NB4 (cell line): ENCODE measurements at regions not wholly inside any gene's neighbourhood (a gene's known extent, or its start where the extent isn't known, plus 50 kb on each side); places are given as distances from the start of the nearest gene placed in this dataset.

Source experiments
- DNase-seq: peaks from one replicate; pipeline ENCODE4 v3.0.0; 2010; ENCODE audit warnings: low read depth
- H3K4me3 ChIP-seq: one replicate; pipeline ENCODE4 v1.5.1; 2011; ENCODE audit warnings: mild to moderate bottlenecking, low read depth, low read length, moderate library complexity
- MYC ChIP-seq: IDR thresholded peaks from 2 replicates; pipeline ENCODE4 v1.6.1; 2011; ENCODE audit warnings: low read depth, low read length
- POLR2A ChIP-seq: IDR thresholded peaks from 2 replicates; pipeline ENCODE4 v1.6.1; 2011; ENCODE audit warnings: mild to moderate bottlenecking; ENCODE audit not compliant: insufficient read length; ENCODE audit errors: extremely low read depth
- TF ChIP-seq, protein P1 (sequence below): IDR thresholded peaks from one replicate; pipeline ENCODE4 v1.5.1; 2012; ENCODE audit warnings: low read depth, low read length
- TF ChIP-seq, protein P2 (sequence below): IDR thresholded peaks from 2 replicates; pipeline ENCODE4 v1.6.1; 2011; ENCODE audit warnings: low read depth, low read length

DNA sequence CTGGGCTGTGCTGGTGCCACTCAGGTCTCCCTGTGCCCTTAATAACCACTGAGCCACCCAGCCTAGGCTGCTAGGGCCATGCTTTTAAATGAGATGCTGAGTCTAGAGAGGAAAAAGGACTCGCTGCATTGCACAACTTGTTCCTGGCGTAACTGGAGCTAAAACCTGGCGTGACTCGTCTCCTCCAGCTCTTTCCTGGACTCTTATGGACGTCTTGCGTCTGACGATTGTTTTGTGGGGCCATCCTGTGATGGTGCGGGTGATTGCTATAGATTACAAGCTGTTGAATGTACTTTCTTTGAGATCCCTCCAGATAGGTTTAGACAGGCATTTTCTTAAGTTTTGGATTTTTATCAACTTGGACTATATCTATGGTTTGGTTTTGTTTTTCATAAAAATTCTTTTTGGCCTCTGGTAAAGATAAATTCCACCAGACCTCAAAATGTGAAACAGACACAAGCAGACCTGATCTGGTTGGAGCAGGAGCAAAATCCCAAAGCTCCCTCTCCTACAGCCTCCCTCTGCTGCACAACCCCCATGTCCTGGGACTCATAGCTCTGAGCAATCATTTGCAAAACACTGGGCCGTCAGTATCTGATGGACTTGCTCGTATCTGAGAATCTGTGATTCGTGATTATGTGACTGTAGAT lies 230.3 kb downstream of the ARHGAP12 start:
- TF ChIP-seq, protein P1, sequence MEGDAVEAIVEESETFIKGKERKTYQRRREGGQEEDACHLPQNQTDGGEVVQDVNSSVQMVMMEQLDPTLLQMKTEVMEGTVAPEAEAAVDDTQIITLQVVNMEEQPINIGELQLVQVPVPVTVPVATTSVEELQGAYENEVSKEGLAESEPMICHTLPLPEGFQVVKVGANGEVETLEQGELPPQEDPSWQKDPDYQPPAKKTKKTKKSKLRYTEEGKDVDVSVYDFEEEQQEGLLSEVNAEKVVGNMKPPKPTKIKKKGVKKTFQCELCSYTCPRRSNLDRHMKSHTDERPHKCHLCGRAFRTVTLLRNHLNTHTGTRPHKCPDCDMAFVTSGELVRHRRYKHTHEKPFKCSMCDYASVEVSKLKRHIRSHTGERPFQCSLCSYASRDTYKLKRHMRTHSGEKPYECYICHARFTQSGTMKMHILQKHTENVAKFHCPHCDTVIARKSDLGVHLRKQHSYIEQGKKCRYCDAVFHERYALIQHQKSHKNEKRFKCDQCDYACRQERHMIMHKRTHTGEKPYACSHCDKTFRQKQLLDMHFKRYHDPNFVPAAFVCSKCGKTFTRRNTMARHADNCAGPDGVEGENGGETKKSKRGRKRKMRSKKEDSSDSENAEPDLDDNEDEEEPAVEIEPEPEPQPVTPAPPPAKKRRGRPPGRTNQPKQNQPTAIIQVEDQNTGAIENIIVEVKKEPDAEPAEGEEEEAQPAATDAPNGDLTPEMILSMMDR: no peak
- TF ChIP-seq MYC (no peak), POLR2A (no peak)
- TF ChIP-seq, protein P2, sequence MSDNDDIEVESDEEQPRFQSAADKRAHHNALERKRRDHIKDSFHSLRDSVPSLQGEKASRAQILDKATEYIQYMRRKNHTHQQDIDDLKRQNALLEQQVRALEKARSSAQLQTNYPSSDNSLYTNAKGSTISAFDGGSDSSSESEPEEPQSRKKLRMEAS: no peak
- no peak overlapping the region for H3K4me3 ChIP-seq
- DNase-seq: peak; percentile 24

DNA sequence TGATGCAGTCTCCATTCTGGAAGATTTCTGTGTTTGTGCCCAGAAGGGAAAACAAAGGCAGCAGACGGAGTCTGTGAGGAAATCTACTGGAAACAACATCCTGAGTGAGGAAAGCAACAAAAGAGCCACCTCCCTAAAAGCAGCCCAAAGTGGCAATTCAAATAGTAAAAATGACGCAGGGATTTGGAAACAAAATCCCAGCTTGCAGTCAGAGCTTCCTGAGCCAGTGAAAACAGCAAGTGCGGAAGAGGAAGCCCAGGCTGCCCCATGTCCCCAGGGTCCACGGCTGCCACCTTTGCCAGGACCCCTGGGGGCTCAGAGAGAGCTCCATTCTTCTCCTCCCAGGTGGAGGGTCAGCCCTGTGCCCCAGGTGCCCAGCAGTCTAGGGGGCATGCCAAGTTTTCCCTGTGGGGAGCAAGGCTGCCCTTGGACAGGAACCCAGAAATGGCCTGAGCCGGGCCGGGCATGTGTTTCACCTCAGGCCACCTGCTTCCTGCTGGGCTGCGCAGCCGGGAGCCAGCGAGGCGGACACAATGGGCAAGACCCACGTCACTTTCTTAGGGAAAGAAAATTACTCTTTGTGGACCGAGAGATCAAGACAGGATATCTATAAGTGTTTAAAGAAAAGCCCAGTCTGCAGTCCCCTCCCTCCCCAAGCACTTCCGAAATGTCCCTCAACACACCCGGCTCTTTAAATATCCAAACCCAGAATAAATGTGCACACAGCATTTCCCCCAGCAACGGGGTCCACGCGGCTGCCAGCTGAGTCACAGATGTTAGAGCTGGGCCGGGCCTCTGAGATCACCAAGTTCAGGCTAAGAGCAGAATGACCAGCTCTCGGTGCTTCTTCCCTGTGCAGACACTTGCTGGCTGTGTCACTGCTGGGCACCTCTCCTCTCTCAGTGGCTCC lies 231.1 kb downstream of the ARHGAP12 start:
- TF ChIP-seq MYC (no peak), POLR2A (no peak)
- TF ChIP-seq, protein P2: no peak
- TF ChIP-seq, protein P1: no peak
- H3K4me3 ChIP-seq: no peak overlapping the region
- no peak for DNase-seq

DNA sequence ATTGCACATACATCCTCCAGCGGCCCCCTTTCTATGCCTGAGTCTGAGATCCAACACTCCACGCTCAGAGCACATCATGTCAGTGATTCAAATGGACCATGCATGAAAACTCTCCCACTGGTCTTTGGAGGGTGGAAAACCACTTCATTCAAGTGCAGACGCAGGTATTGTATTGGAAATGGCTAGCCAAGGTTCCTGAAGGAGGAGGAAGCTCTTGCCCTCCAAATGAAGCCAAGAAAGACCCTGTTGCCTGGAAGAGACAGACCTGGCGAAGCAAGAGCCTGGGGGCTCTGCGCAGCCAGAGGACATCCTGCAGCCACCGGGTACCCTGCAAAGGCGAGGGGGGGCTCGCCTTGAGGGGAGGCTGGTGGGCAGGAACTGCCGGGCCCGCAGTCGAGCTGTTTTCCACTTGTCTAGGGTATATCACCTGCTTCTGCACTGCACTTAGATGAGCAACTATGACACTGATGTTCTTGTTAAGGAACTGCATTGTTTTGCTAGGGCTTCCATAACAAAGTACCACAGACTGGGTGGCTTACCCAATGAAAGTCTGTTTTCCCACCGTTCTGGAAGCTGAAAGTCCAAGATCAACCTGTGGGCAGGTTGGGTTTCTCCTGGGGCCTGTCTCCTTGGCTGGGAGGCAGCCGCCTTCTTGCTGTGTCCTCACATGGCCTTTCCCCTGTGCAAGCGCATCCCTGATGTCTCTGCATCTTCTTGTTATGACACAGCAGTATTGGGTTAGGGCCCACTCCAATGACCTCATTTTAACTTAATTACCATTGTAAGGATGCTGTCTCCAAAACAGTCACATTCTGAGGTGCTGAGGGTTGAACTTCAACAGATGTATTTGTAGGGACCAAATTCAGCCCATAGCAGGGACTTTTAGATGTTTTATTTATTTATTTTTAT lies 233.4 kb downstream of the ARHGAP12 start:
- H3K4me3 ChIP-seq: no peak overlapping the region
- TF ChIP-seq, protein P1: no peak
- no peak for TF ChIP-seq POLR2A
- no peak for TF ChIP-seq MYC
- TF ChIP-seq, protein P2: no peak
- DNase-seq: no peak

DNA sequence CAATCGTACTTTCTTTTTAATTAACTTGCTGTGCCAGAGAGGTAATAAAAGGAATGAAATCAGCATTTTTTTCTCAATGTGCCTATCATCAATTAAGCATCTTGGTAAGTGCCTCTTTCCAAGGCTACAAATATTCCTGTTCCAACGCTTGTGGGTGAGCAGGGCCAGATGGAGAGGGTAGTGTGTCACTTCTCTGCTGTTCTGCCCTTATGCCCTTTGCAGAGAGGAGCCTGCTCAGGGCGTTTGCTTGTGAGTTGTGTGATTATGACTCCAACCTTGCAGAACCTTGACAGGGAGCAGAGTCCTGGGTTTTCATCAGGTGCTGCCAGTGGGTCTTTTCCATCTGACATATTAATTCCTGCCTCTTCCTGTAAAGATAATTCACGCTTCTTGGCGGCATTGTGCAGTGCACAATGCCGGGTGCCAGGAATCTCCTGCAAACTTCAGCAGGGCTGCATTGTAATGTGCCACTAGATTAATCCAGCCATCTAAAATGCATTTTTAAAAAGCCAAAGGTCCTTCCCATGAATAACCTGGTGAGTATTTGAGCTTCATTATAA lies 234.4 kb downstream of the ARHGAP12 start:
- no peak for DNase-seq
- no peak for TF ChIP-seq POLR2A
- no peak for TF ChIP-seq MYC
- TF ChIP-seq, protein P1: no peak
- TF ChIP-seq, protein P2: no peak
- H3K4me3 ChIP-seq: no peak overlapping the region

DNA sequence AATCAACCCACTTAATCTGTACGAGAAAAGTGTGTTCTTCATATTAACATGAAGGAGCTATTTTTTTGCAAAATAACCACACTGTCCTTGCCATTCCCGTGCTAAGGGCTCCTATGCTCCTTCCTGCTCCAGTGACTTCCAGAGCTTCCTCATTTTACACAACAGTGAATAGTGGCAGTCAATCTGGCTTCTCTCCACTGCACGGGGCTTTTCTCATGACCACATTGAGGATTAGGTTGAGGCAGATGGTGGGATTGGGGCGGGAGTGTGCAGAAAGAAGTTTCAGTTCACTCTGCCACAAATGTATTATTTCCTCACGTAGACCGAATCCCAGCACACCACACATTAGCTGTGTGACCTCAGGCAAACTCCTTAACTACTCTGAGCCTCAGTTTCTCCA lies 235.1 kb downstream of the ARHGAP12 start:
- no peak for TF ChIP-seq MYC
- TF ChIP-seq POLR2A: no peak
- TF ChIP-seq, protein P2: no peak
- TF ChIP-seq, protein P1: no peak
- H3K4me3 ChIP-seq: no peak overlapping the region
- no peak for DNase-seq
